Esophagus squamous epithelium (tissue), 4 donors: ENCODE measurements at regions not wholly inside any gene's neighbourhood (a gene's known extent, or its start where the extent isn't known, plus 50 kb on each side); places are given as distances from the start of the nearest gene placed in this dataset.

Experiments used
- CTCF ChIP-seq, 6 experiments: fragments of 450-650 bp in 4 of 6; fragments of 200-600 bp in 2 of 6; sonication (generic) in 2 of 6; IDR thresholded peaks; one replicate each; pipeline ENCODE4 v1.5.1; 2016 to 2019; ENCODE audit warnings: antibody characterized with exemption in 6 of 6, mild to moderate bottlenecking in 4 of 6, moderate library complexity in 4 of 6
- POLR2A ChIP-seq, 4 donors: fragments of 450-650 bp; IDR thresholded peaks; one replicate each; pipeline ENCODE4 v1.6.1; 2017; ENCODE audit warnings: antibody characterized with exemption in 4 of 4, mild to moderate bottlenecking in 4 of 4, moderate library complexity in 3 of 4

GRCh38 chr4:24252121-24252520, 332.2 kb downstream of the DHX15 start:
- no peak for TF ChIP-seq CTCF (IDR thresholded peaks at IDR 0.05)
- TF ChIP-seq POLR2A (IDR thresholded peaks at IDR 0.05), result no peak
